ENCODE measurements at regions not wholly inside any gene's neighbourhood (a gene's known extent, or its start where the extent isn't known, plus 50 kb on each side); places are given as distances from the start of the nearest gene placed in this dataset.

DNA sequence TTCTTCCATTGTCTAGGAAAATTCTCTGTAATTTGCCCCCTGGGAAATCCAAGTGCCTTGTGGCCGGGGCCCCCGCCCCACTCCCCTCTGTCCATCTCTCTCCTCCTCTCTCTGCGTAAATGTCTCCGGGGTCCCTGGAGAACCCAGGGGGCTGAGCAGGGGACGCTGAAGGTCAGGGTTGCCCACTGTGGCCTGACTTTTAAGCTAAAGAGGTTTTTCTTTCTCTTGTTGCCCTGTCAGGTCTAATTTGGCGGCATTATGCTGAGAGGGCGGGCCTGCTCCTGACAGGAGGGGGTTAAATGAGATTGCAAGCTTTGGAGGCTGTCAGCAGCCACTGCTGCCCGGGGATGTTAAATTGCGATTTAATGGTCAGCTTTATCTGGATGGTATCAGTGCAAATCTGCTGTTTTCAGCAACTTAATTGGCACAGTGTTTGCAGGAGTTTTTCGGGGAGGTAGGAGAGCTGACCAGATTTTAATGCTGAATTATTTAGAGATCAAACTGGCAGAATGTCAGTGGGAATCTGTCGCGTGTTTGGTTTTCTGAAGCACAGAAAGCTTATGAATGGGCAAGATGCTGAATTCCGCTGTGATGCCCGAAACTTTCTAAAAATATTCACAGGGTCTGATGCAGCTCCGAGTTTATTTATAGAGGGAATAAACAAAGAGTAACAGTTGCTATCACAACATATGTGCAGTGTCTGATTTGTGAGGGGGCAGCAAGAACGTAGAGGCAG, 93.2 kb upstream of the SOX1 start:
- TF ChIP-seq, protein P1, sequence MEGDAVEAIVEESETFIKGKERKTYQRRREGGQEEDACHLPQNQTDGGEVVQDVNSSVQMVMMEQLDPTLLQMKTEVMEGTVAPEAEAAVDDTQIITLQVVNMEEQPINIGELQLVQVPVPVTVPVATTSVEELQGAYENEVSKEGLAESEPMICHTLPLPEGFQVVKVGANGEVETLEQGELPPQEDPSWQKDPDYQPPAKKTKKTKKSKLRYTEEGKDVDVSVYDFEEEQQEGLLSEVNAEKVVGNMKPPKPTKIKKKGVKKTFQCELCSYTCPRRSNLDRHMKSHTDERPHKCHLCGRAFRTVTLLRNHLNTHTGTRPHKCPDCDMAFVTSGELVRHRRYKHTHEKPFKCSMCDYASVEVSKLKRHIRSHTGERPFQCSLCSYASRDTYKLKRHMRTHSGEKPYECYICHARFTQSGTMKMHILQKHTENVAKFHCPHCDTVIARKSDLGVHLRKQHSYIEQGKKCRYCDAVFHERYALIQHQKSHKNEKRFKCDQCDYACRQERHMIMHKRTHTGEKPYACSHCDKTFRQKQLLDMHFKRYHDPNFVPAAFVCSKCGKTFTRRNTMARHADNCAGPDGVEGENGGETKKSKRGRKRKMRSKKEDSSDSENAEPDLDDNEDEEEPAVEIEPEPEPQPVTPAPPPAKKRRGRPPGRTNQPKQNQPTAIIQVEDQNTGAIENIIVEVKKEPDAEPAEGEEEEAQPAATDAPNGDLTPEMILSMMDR (IDR thresholded peaks at IDR 0.05): no peak
- TF ChIP-seq POLR2A (IDR thresholded peaks at IDR 0.05): no peak

Measured in thyroid gland (tissue), 4 donors.